ENCODE measurements at regions not wholly inside any gene's neighbourhood (a gene's known extent, or its start where the extent isn't known, plus 50 kb on each side); places are given as distances from the start of the nearest gene placed in this dataset.

- TF ChIP-seq CTCF (conservative IDR thresholded peaks at IDR 0.05; ENCODE audit: low read depth, low read length) (no peak), EZH2 (IDR thresholded peaks at IDR 0.05; ENCODE audit: low read length, unreplicated experiment) (no peak), EZH2phosphoT487 (IDR thresholded peaks at IDR 0.05; ENCODE audit: borderline replicate concordance, low read length) (no peak)
These were observed 1186.1 kb downstream of the SLITRK5 start for GRCh38 chr13:88857256-88857655.
